ENCODE measurements at regions not wholly inside any gene's neighbourhood (a gene's known extent, or its start where the extent isn't known, plus 50 kb on each side); places are given as distances from the start of the nearest gene placed in this dataset.

GRCh38 chr9:99296291-99296951 is 74.3 kb downstream of the SEC61B start:
- Histone ChIP-seq H3K9me3 (ENCODE audit: insufficient read depth, low read depth, low read length) (no peaks in the 10 kb centered on the region), H3K4me2 (ENCODE audit: low read depth, low read length, poor library complexity, severe bottlenecking) (no peak overlapping the region), H3K9ac (ENCODE audit: low read depth, low read length, poor library complexity, severe bottlenecking) (no peak overlapping the region)

GRCh38 chr9:99298614-99299013 is 76.5 kb downstream of the SEC61B start:
- no peaks in the 10 kb centered on the region for H3F3A ChIP-seq (ENCODE audit: low read depth)
- H3K4me3 ChIP-seq (ENCODE audit: low read length, poor library complexity, severe bottlenecking) = no peak overlapping the region
- no peaks in the 10 kb centered on the region for H3K4me1 ChIP-seq (ENCODE audit: insufficient read depth, low read length, poor library complexity, severe bottlenecking)
- no peaks in the 10 kb centered on the region for H4K20me1 ChIP-seq (ENCODE audit: insufficient read depth, low read length, poor library complexity, severe bottlenecking)
- no peaks in the 10 kb centered on the region for H3K9me3 ChIP-seq (ENCODE audit: insufficient read depth, low read depth, low read length)
- H3K9me2 ChIP-seq (replicated peaks; ENCODE audit: low read depth, low read length) = no peaks in the 10 kb centered on the region
- H3K36me3 ChIP-seq (ENCODE audit: insufficient read depth, low read length) = no peaks in the 10 kb centered on the region
- no peak overlapping the region for H3K9ac ChIP-seq (ENCODE audit: low read depth, low read length, poor library complexity, severe bottlenecking)
- H3K4me2 ChIP-seq (ENCODE audit: low read depth, low read length, poor library complexity, severe bottlenecking) = no peak overlapping the region
- no peaks in the 10 kb centered on the region for H3K79me2 ChIP-seq (ENCODE audit: insufficient read depth, low read length)
- no peak overlapping the region for H2AFZ ChIP-seq (ENCODE audit: low read length)
- no peak for TF ChIP-seq EZH2phosphoT487 (IDR thresholded peaks at IDR 0.05; ENCODE audit: borderline replicate concordance)
- no peak for TF ChIP-seq CTCF (conservative IDR thresholded peaks at IDR 0.05; ENCODE audit: low read length)
- no peaks in the 10 kb centered on the region for H3K27me3 ChIP-seq (ENCODE audit: insufficient read depth, low read length, poor library complexity, severe bottlenecking)

More at GRCh38 chr9:99296291-99296951, 74.3 kb downstream of the SEC61B start:
- TF ChIP-seq EZH2phosphoT487 (IDR thresholded peaks at IDR 0.05; ENCODE audit: borderline replicate concordance) (no peak), CTCF (conservative IDR thresholded peaks at IDR 0.05; ENCODE audit: low read length) (no peak)
- Histone ChIP-seq H2AFZ (ENCODE audit: low read length) (no peak overlapping the region), H3K27me3 (ENCODE audit: insufficient read depth, low read length, poor library complexity, severe bottlenecking) (no peaks in the 10 kb centered on the region), H3K79me2 (ENCODE audit: insufficient read depth, low read length) (no peaks in the 10 kb centered on the region), H4K20me1 (ENCODE audit: insufficient read depth, low read length, poor library complexity, severe bottlenecking) (no peaks in the 10 kb centered on the region), H3F3A (ENCODE audit: low read depth) (no peaks in the 10 kb centered on the region), H3K4me1 (ENCODE audit: insufficient read depth, low read length, poor library complexity, severe bottlenecking) (no peaks in the 10 kb centered on the region), H3K9me2 (replicated peaks; ENCODE audit: low read depth, low read length) (no peaks in the 10 kb centered on the region), H3K4me3 (ENCODE audit: low read length, poor library complexity, severe bottlenecking) (no peak overlapping the region), H3K36me3 (ENCODE audit: insufficient read depth, low read length) (no peaks in the 10 kb centered on the region)

- Histone ChIP-seq H3K4me1 (ENCODE audit: insufficient read depth, low read length, poor library complexity, severe bottlenecking) (no peaks in the 10 kb centered on the region), H3F3A (ENCODE audit: low read depth) (no peaks in the 10 kb centered on the region)
- no peak for TF ChIP-seq EZH2phosphoT487 (IDR thresholded peaks at IDR 0.05; ENCODE audit: borderline replicate concordance)
- peak; percentile 45 for TF ChIP-seq CTCF (conservative IDR thresholded peaks at IDR 0.05; ENCODE audit: low read length)
These were observed 77.4 kb downstream of the SEC61B start for GRCh38 chr9:99299211-99300102.

More at GRCh38 chr9:99299211-99300102, 77.4 kb downstream of the SEC61B start:
- Histone ChIP-seq H3K4me3 (ENCODE audit: low read length, poor library complexity, severe bottlenecking) (no peak overlapping the region), H3K27me3 (ENCODE audit: insufficient read depth, low read length, poor library complexity, severe bottlenecking) (no peaks in the 10 kb centered on the region), H4K20me1 (ENCODE audit: insufficient read depth, low read length, poor library complexity, severe bottlenecking) (no peaks in the 10 kb centered on the region), H3K9me2 (replicated peaks; ENCODE audit: low read depth, low read length) (no peaks in the 10 kb centered on the region), H3K4me2 (ENCODE audit: low read depth, low read length, poor library complexity, severe bottlenecking) (no peak overlapping the region), H2AFZ (ENCODE audit: low read length) (no peak overlapping the region), H3K9ac (ENCODE audit: low read depth, low read length, poor library complexity, severe bottlenecking) (no peak overlapping the region), H3K79me2 (ENCODE audit: insufficient read depth, low read length) (no peaks in the 10 kb centered on the region), H3K9me3 (ENCODE audit: insufficient read depth, low read depth, low read length) (no peaks in the 10 kb centered on the region), H3K36me3 (ENCODE audit: insufficient read depth, low read length) (no peaks in the 10 kb centered on the region)
